Progenitor cell of endocrine pancreas (in vitro differentiated cells): ENCODE measurements at regions not wholly inside any gene's neighbourhood (a gene's known extent, or its start where the extent isn't known, plus 50 kb on each side); places are given as distances from the start of the nearest gene placed in this dataset.
A peak's percentile ranks its signal among the peaks of the same experiment; 100 is the strongest.

Experiments used
- DNase-seq: peaks from one replicate; pipeline ENCODE4 v3.0.0; 2021; ENCODE audit warnings: low spot score; ENCODE audit not compliant: unreplicated experiment
- H3K27ac Mint-ChIP-seq: 2 replicates; pipeline ENCODE4 v1.8.0; 2021; ENCODE audit warnings: mild to moderate bottlenecking, moderate library complexity, mixed read lengths
- H3K27me3 Mint-ChIP-seq: 2 replicates; pipeline ENCODE4 v1.8.0; 2021; ENCODE audit warnings: mixed read lengths
- H3K36me3 Mint-ChIP-seq: 2 replicates; pipeline ENCODE4 v1.8.0; 2022; ENCODE audit warnings: mixed read lengths; ENCODE audit not compliant: insufficient read depth
- H3K4me1 Mint-ChIP-seq: 2 replicates; pipeline ENCODE4 v1.8.0; 2021; ENCODE audit warnings: low read depth, mixed read lengths
- H3K4me3 Mint-ChIP-seq: 2 replicates; pipeline ENCODE4 v1.8.0; 2021; ENCODE audit warnings: low read depth, mild to moderate bottlenecking, moderate library complexity, mixed read lengths
- H3K9me3 Mint-ChIP-seq: 2 replicates; pipeline ENCODE4 v1.8.0; 2021; ENCODE audit warnings: low read depth, mixed read lengths
- TF ChIP-seq, protein P1 (sequence below): fragments of 200-600 bp; sonication (generic); IDR thresholded peaks from one replicate; pipeline ENCODE4 v1.5.0; 2021; ENCODE audit warnings: antibody characterized with exemption, mild to moderate bottlenecking; ENCODE audit not compliant: unreplicated experiment

DNA sequence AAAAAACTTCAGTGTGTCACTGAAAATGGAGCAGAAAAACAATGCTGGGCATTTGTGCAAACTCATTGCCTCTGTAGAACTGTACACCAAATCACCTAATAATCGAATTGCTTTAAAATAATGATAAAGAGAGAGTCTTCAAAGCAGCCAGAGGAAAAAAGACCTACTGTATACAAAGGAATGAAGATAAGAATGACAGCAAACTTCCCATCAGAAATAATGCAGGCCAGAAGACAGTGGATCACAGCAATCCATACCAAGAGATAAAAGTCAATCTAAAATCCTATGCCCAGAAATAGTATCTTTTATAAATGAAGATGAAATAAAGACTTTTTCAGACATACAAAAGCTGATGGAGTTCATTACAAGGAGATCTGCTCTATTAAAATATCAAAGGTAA lies 134.7 kb upstream of the VEPH1 start:
- H3K4me1 Mint-ChIP-seq: peaks cover 1% of the 10 kb centered on the region
- no peak overlapping the region for H3K4me3 Mint-ChIP-seq
- DNase-seq: no peak
- no peak overlapping the region for H3K27ac Mint-ChIP-seq
- peaks cover 19% of the 10 kb centered on the region for H3K9me3 Mint-ChIP-seq
- no peaks in the 10 kb centered on the region for H3K27me3 Mint-ChIP-seq
- TF ChIP-seq, protein P1, sequence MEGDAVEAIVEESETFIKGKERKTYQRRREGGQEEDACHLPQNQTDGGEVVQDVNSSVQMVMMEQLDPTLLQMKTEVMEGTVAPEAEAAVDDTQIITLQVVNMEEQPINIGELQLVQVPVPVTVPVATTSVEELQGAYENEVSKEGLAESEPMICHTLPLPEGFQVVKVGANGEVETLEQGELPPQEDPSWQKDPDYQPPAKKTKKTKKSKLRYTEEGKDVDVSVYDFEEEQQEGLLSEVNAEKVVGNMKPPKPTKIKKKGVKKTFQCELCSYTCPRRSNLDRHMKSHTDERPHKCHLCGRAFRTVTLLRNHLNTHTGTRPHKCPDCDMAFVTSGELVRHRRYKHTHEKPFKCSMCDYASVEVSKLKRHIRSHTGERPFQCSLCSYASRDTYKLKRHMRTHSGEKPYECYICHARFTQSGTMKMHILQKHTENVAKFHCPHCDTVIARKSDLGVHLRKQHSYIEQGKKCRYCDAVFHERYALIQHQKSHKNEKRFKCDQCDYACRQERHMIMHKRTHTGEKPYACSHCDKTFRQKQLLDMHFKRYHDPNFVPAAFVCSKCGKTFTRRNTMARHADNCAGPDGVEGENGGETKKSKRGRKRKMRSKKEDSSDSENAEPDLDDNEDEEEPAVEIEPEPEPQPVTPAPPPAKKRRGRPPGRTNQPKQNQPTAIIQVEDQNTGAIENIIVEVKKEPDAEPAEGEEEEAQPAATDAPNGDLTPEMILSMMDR: no peak
- H3K36me3 Mint-ChIP-seq: peaks cover 4% of the 10 kb centered on the region

- no peak overlapping the region for H3K27ac Mint-ChIP-seq
- TF ChIP-seq, protein P1: no peak
- peaks cover 12% of the 10 kb centered on the region for H3K4me1 Mint-ChIP-seq
Measured at GRCh38 chr3:157633241-157633640, 130.0 kb upstream of the VEPH1 start.

GRCh38 chr3:157632075-157632474 lies 128.9 kb upstream of the VEPH1 start:
- DNase-seq: no peak
- H3K4me1 Mint-ChIP-seq: peaks cover 12% of the 10 kb centered on the region
- H3K9me3 Mint-ChIP-seq: peaks cover 7% of the 10 kb centered on the region
- H3K27ac Mint-ChIP-seq: peak overlapping the region; percentile 24
- no peaks in the 10 kb centered on the region for H3K27me3 Mint-ChIP-seq
- H3K36me3 Mint-ChIP-seq: peaks cover under 1% of the 10 kb centered on the region
- TF ChIP-seq, protein P1: no peak
- H3K4me3 Mint-ChIP-seq: no peak overlapping the region

More at GRCh38 chr3:157633241-157633640, 130.0 kb upstream of the VEPH1 start:
- no peak overlapping the region for H3K4me3 Mint-ChIP-seq
- DNase-seq: no peak
- peaks cover 4% of the 10 kb centered on the region for H3K36me3 Mint-ChIP-seq
- H3K9me3 Mint-ChIP-seq: peaks cover 18% of the 10 kb centered on the region
- H3K27me3 Mint-ChIP-seq: no peaks in the 10 kb centered on the region

DNA sequence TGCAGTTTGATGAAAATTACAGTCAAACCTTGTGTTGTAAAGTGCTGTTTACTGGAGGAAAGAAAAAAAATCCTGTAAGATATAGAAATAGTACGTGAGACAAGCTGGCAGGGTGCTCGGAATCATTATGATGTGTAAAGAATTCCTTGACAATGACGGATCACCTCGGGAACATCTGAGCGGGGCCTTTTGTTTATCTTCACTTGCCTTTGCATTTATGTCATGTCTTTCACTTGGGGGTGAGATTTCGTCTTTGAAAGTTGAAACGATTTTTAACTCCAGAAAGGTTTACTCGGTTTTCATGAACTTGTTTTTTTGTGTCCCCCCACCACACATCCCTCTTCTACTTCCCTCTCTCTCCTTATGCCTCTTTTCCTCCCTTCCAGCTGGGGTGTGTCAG lies 128.3 kb upstream of the VEPH1 start:
- Mint-ChIP-seq H3K27me3 (no peaks in the 10 kb centered on the region), H3K9me3 (peaks cover 3% of the 10 kb centered on the region), H3K27ac (peak overlapping the region; percentile 35), H3K4me3 (no peak overlapping the region), H3K36me3 (no peaks in the 10 kb centered on the region), H3K4me1 (peaks cover 12% of the 10 kb centered on the region)
- no peak for DNase-seq
- TF ChIP-seq, protein P1: no peak

- H3K27me3 Mint-ChIP-seq: no peaks in the 10 kb centered on the region
- no peaks in the 10 kb centered on the region for H3K36me3 Mint-ChIP-seq
- H3K4me1 Mint-ChIP-seq: peaks cover 8% of the 10 kb centered on the region
Measured at GRCh38 chr3:157626817-157627216, 123.6 kb upstream of the VEPH1 start.

More at GRCh38 chr3:157626817-157627216, 123.6 kb upstream of the VEPH1 start:
- no peak overlapping the region for H3K27ac Mint-ChIP-seq
- no peak overlapping the region for H3K4me3 Mint-ChIP-seq
- H3K9me3 Mint-ChIP-seq: no peaks in the 10 kb centered on the region
- TF ChIP-seq, protein P1: no peak
- DNase-seq: no peak
